GM12878 (cell line): ENCODE measurements at regions not wholly inside any gene's neighbourhood (a gene's known extent, or its start where the extent isn't known, plus 50 kb on each side); places are given as distances from the start of the nearest gene placed in this dataset.

Source experiments
- ATAC-seq: fragments of 200-7000 bp; cut with Tn5 transposase; 3 replicates; pipeline ENCODE4 v1.9.1; 2020; ENCODE audit warnings: mild to moderate bottlenecking, moderate library complexity
- BruUV-seq: library from RNA; stranded (reverse); fragments of 400-500 nt; replicated peaks from 2 replicates; lab custom pipeline; 2021; lab: Mats Ljungman, UMichigan
- CTCF ChIA-PET: fragments of 300-600 bp; sonication (Branson Sonifier 250); formaldehyde crosslinking; extraction: SDS; loops from one replicate; lab custom pipeline; 2021; ENCODE audit warnings: inconsistent platforms; lab: Yijun Ruan, JAX
- POLR2A ChIA-PET: fragments of 350-600 bp; formaldehyde crosslinking; extraction: SDS; loops from one replicate; lab custom pipeline; 2021; ENCODE audit warnings: inconsistent platforms; lab: Charles Lee
- RAD21 ChIA-PET: fragments of 300-600 bp; sonication (Branson Sonifier 250); formaldehyde crosslinking; loops from one replicate; lab custom pipeline; 2023; ENCODE audit warnings: antibody characterized with exemption; ENCODE audit not compliant: unreplicated experiment; lab: Charles Lee
- SMC1A ChIA-PET: fragments of 300-600 bp; sonication (Branson Sonifier 250); formaldehyde crosslinking; loops from one replicate; lab custom pipeline; 2023; ENCODE audit not compliant: unreplicated experiment, uncharacterized antibody; lab: Charles Lee
- DNase-seq: peaks from one replicate; pipeline ENCODE4 v3.0.0-alpha.2; 2011; ENCODE audit warnings: low read depth, low spot score
- FAIRE-seq: peaks from 3 replicates; lab custom pipeline; 2011; peaks lifted over from hg19 to GRCh38; lab: Jason Lieb, UNC
- H2AFZ ChIP-seq: 2 replicates; pipeline ENCODE4 v1.6.0; 2011; ENCODE audit warnings: low read depth, low read length, control low read depth; ENCODE audit not compliant: control insufficient read depth
- H3K27ac ChIP-seq: 2 replicates; pipeline ENCODE4 v1.5.1; 2011; ENCODE audit warnings: control low read depth; ENCODE audit not compliant: control insufficient read depth, insufficient read depth
- H3K27me3 ChIP-seq, 2 experiments: replicated peaks in 1 of 2; 2 replicates each; pipeline versions ENCODE4 v1.6.0 to v1.6.1; 2011; ENCODE audit warnings: low read length in 1 of 2; ENCODE audit not compliant: control insufficient read depth in 2 of 2, insufficient read depth in 2 of 2
- H3K36me3 ChIP-seq, 2 experiments: 2 replicates each; pipeline ENCODE4 v1.5.1; 2011; ENCODE audit warnings: low read length in 1 of 2; ENCODE audit not compliant: control insufficient read depth in 2 of 2, insufficient read depth in 2 of 2
- H3K4me1 ChIP-seq: 2 replicates; pipeline ENCODE4 v1.6.1; 2011; ENCODE audit warnings: mild to moderate bottlenecking, low read length, moderate library complexity, mixed read lengths; ENCODE audit not compliant: control insufficient read depth, insufficient read depth
- H3K4me2 ChIP-seq: 2 replicates; pipeline ENCODE4 v1.6.0; 2011; ENCODE audit warnings: control low read depth; ENCODE audit not compliant: control insufficient read depth, insufficient read depth
- H3K4me3 ChIP-seq: fragments of 200-600 bp; sonication (generic); 2 replicates; pipeline ENCODE4 v1.5.1; 2016
- H3K79me2 ChIP-seq: 2 replicates; pipeline ENCODE4 v1.6.0; 2011; ENCODE audit warnings: low read length; ENCODE audit not compliant: control insufficient read depth, insufficient read depth
- H3K9ac ChIP-seq: 2 replicates; pipeline ENCODE4 v1.8.0; 2011; ENCODE audit warnings: low read length, control low read depth, mixed read lengths; ENCODE audit not compliant: control insufficient read depth, insufficient read depth
- H3K9me3 ChIP-seq: replicated peaks from 3 replicates; pipeline ENCODE4 v1.5.1; 2011; ENCODE audit warnings: mild to moderate bottlenecking, low read length; ENCODE audit not compliant: control insufficient read depth, insufficient read depth
- H4K20me1 ChIP-seq: 2 replicates; pipeline ENCODE4 v1.6.0; 2011; ENCODE audit not compliant: control insufficient read depth, insufficient read depth
- BACH1 ChIP-seq: fragments of 450-650 bp; IDR thresholded peaks from 2 replicates; pipeline ENCODE4 v1.6.1; 2017; ENCODE audit warnings: mild to moderate bottlenecking, borderline replicate concordance
- BHLHE40 ChIP-seq, 2 experiments: fragments of 450-650 bp in 1 of 2; IDR thresholded peaks; 2 replicates each; pipeline ENCODE4 v1.6.1; 2011 to 2017; ENCODE audit warnings: low read depth in 2 of 2, borderline replicate concordance in 1 of 2, improper control_type of control experiment in 1 of 2, low read length in 1 of 2, mild to moderate bottlenecking in 1 of 2
- E2F4 ChIP-seq: IDR thresholded peaks from 2 replicates; pipeline ENCODE4 v1.6.1; 2012; ENCODE audit warnings: low read depth, low read length, improper control_type of control experiment
- IKZF1 ChIP-seq: fragments of 450-650 bp; conservative IDR thresholded peaks from 2 replicates; pipeline ENCODE4 v1.6.1; 2017; ENCODE audit warnings: antibody characterized with exemption, mild to moderate bottlenecking
- NFIC ChIP-seq: IDR thresholded peaks from 2 replicates; pipeline ENCODE4 v1.6.1; 2012; ENCODE audit warnings: low read depth, mild to moderate bottlenecking, inconsistent platforms, low read length, moderate library complexity
- NFXL1 ChIP-seq: fragments of 450-650 bp; IDR thresholded peaks from 2 replicates; pipeline ENCODE4 v1.6.1; 2017; ENCODE audit warnings: antibody characterized with exemption, mild to moderate bottlenecking, borderline replicate concordance
- NR2F1 ChIP-seq: fragments of 450-650 bp; conservative IDR thresholded peaks from 2 replicates; pipeline ENCODE4 v1.6.1; 2017; ENCODE audit warnings: mild to moderate bottlenecking
- NRF1 ChIP-seq: conservative IDR thresholded peaks from 2 replicates; pipeline ENCODE4 v1.6.1; 2011; ENCODE audit warnings: mild to moderate bottlenecking, low read depth, low read length, improper control_type of control experiment
- RELB ChIP-seq: fragments of 450-650 bp; IDR thresholded peaks from 2 replicates; pipeline ENCODE4 v1.6.1; 2017; ENCODE audit warnings: low read depth, mild to moderate bottlenecking, moderate library complexity
- SIX5 ChIP-seq: IDR thresholded peaks from 2 replicates; pipeline ENCODE4 v1.6.1; 2011; ENCODE audit warnings: mild to moderate bottlenecking, low read depth, low read length, moderate library complexity; ENCODE audit not compliant: severe bottlenecking
- SMAD1 ChIP-seq: fragments of 450-650 bp; IDR thresholded peaks from 2 replicates; pipeline ENCODE4 v1.6.1; 2018; ENCODE audit warnings: mild to moderate bottlenecking, low read depth; ENCODE audit not compliant: partially characterized antibody
- SPI1 ChIP-seq: IDR thresholded peaks from 2 replicates; pipeline ENCODE4 v1.6.1; 2011; ENCODE audit warnings: low read depth, mild to moderate bottlenecking, low read length, moderate library complexity, borderline replicate concordance; ENCODE audit not compliant: insufficient read depth
- SRF ChIP-seq, 2 experiments: IDR thresholded peaks; 2 replicates each; pipeline ENCODE4 v1.6.1; 2011; ENCODE audit warnings: low read depth in 2 of 2, low read length in 2 of 2, mild to moderate bottlenecking in 1 of 2, moderate library complexity in 1 of 2
- in situ Hi-C: fragments of 300-500 bp; cut with MboI; formaldehyde crosslinking; loops from 9 replicates; pipeline ENCODE4 v1.14.3; 2018; ENCODE audit warnings: mixed read lengths
- intact Hi-C: fragments of 100-400 bp; cut with micrococcal nuclease; formaldehyde crosslinking; loops from one replicate; pipeline ENCODE4 v1.14.2; 2022; ENCODE audit not compliant: unreplicated experiment

- TF ChIP-seq NFXL1 (no peak), SMAD1 (no peak), SRF (IDR thresholded peaks at IDR 0.05; ENCODE audit: low read depth in 2 of 2, low read length in 2 of 2) (no peak), SPI1 (peak; percentile 52; the same call in 1 of the 2 replicates)
These were observed 351.5 kb downstream of the NR4A2 start (continued) for GRCh38 chr2:155980941-155981560.

GRCh38 chr2:155975734-155976133 lies 356.8 kb downstream of the NR4A2 start:
- H3K4me1 ChIP-seq, result no peaks in the 10 kb centered on the region
- no TSS peak for BruUV-seq
- DNase-seq (no peak), ATAC-seq (peak; percentile 42; the same call in 2 of the 3 replicates), FAIRE-seq (no peak)
- SMC1A ChIA-PET, result no interaction called here
- H3K27me3 ChIP-seq, result no peaks in the 10 kb centered on the region
- TF ChIP-seq NRF1 (no peak), BHLHE40 (IDR thresholded peaks at IDR 0.05; ENCODE audit: borderline replicate concordance in 1 of 2, low read depth in 2 of 2, low read length in 1 of 2) (no peak), SIX5 (no peak), E2F4 (no peak), RELB (no peak), NR2F1 (peak; percentile 58; the same call in 1 of the 2 replicates), NFIC (no peak), IKZF1 (no peak), BACH1 (no peak)
- in situ Hi-C loops, result no loop called here
- no peaks in the 10 kb centered on the region for H4K20me1 ChIP-seq
- H2AFZ ChIP-seq, result no peak overlapping the region
- no peak overlapping the region for H3K4me3 ChIP-seq
- no peak overlapping the region for H3K9ac ChIP-seq
- no peaks in the 10 kb centered on the region for H3K9me3 ChIP-seq
- RAD21 ChIA-PET, result interaction anchor here (0.9 kb wide), 1 partner anchor 26 kb away, joined by 3 read pairs; no protein-coding TSS in a partner anchor
- H3K4me2 ChIP-seq, result no peak overlapping the region
- no peaks in the 10 kb centered on the region for H3K79me2 ChIP-seq
- no peak overlapping the region for H3K27ac ChIP-seq
- CTCF ChIA-PET, result interaction anchor here (0.8 to 1.0 kb wide), 2 partner anchors 30 to 613 kb away, joined by 3 read pairs; no protein-coding TSS in a partner anchor
- no peaks in the 10 kb centered on the region for H3K36me3 ChIP-seq
- intact Hi-C loops, result no loop called here
- POLR2A ChIA-PET, result interaction anchor here (0.7 kb wide), 1 partner anchor 360 kb away, joined by 3 read pairs; no protein-coding TSS in a partner anchor
